ENCODE measurements at regions not wholly inside any gene's neighbourhood (a gene's known extent, or its start where the extent isn't known, plus 50 kb on each side); places are given as distances from the start of the nearest gene placed in this dataset.

DNA sequence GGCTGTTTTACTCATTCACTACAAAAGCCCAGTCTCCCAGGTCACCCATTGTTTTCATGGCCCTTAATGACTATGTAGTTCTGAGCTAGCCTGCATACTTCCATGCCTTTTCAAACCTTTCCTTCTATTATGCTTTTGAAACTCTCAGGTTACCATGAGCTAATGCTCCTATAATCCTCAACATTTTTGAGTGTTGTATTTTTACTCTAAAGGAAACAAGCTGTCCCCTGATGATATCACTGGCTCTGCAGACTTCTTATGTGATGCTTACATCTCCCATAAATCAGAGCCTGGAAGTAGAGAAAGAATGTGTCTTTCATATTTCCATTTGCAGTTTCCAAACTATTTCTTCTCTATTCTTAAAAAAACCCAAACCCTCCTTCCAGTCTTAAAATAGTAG is 159.0 kb upstream of the RAG2 start:
- TF ChIP-seq, protein P1, sequence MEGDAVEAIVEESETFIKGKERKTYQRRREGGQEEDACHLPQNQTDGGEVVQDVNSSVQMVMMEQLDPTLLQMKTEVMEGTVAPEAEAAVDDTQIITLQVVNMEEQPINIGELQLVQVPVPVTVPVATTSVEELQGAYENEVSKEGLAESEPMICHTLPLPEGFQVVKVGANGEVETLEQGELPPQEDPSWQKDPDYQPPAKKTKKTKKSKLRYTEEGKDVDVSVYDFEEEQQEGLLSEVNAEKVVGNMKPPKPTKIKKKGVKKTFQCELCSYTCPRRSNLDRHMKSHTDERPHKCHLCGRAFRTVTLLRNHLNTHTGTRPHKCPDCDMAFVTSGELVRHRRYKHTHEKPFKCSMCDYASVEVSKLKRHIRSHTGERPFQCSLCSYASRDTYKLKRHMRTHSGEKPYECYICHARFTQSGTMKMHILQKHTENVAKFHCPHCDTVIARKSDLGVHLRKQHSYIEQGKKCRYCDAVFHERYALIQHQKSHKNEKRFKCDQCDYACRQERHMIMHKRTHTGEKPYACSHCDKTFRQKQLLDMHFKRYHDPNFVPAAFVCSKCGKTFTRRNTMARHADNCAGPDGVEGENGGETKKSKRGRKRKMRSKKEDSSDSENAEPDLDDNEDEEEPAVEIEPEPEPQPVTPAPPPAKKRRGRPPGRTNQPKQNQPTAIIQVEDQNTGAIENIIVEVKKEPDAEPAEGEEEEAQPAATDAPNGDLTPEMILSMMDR (IDR thresholded peaks at IDR 0.05): no peak
- TF ChIP-seq POLR2AphosphoS5 (IDR thresholded peaks at IDR 0.05) (no peak), POLR2A (IDR thresholded peaks at IDR 0.05) (no peak)
